Fibroblast of pulmonary artery (primary cell): ENCODE measurements at regions not wholly inside any gene's neighbourhood (a gene's known extent, or its start where the extent isn't known, plus 50 kb on each side); places are given as distances from the start of the nearest gene placed in this dataset.

Source experiments
- DNase-seq: peaks from one replicate; pipeline ENCODE4 v3.0.0-alpha.2; 2010; ENCODE audit warnings: low read depth
- H3K4me3 ChIP-seq: replicated peaks from 2 replicates; pipeline ENCODE4 v1.5.1; 2011; ENCODE audit warnings: low read depth, mild to moderate bottlenecking, control low read depth, low read length, moderate library complexity
- CTCF ChIP-seq: IDR thresholded peaks from 2 replicates; pipeline ENCODE4 v1.5.1; 2011; ENCODE audit warnings: mild to moderate bottlenecking, control low read depth, low read length, inconsistent platforms; ENCODE audit errors: missing control alignments

DNA sequence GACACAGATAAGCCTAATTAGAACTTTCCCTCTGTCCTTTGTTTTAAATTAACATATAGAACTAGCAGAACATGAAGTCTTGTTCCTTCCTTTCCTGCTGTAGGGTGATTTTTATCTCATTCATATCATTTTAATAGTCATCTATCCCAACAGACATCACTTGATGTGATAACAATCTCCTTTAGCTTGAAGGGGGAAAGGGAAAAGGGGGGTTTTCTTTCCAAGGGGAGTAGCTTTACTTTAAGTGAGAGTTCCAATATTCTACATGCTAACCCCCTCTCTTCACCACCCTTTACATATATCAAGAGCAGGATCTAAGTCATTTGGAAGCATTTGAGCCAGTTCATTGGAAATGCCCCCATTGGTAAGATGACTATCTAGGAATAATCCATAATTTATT, 241.9 kb downstream of the HHIPL2 start:
- no peak for TF ChIP-seq CTCF
- no peak overlapping the region for H3K4me3 ChIP-seq
- DNase-seq = no peak

- no peak overlapping the region for H3K4me3 ChIP-seq
- no peak for DNase-seq
- no peak for TF ChIP-seq CTCF
Observed at GRCh38 chr1:222301652-222302051, 246.3 kb downstream of the HHIPL2 start.

DNA sequence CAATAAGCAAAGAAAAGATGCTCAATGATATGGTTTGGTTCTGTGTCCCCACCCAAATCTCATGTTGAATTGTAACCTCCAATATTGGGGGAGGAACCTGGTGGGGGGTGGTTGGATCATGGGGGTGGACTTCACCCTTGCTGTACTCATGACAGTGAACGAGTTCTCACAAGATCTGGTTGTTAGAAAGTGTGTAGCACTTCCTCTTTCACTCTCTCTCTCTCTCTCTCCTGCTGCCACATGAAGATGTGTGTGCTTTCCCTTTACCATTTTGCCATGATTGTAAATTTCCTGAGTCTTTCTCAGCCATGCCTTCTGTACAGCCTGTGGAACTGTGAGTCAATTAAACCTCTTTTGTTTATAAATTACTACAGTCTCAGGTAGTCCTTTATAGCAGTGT, 248.4 kb downstream of the HHIPL2 start:
- TF ChIP-seq CTCF = no peak
- H3K4me3 ChIP-seq = no peak overlapping the region
- no peak for DNase-seq

DNA sequence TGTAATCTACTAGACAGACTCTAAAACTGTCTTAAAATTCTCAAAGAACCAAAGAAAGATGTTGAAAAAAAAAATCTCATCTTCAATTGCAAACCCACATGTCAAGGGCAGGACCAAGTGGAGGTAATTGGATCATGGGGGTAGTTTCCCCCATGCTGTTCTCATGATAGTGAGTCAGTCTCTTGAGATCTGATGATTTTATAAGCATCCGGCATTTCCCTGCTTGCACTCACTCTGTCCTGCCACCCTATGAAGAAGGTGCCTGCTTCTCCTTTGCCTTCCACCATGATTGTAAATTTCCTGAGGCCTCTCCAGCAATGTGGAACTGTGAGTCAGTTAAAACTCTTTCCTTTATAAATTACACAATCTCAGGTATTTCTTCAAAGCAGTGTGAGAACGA, 257.0 kb downstream of the HHIPL2 start:
- TF ChIP-seq CTCF = no peak
- no peak overlapping the region for H3K4me3 ChIP-seq
- DNase-seq = no peak

- no peak for DNase-seq
- no peak for TF ChIP-seq CTCF
- no peak overlapping the region for H3K4me3 ChIP-seq
Observed at GRCh38 chr1:222288053-222288452, 259.9 kb downstream of the HHIPL2 start.

GRCh38 chr1:222286011-222286410, 261.9 kb downstream of the HHIPL2 start:
- H3K4me3 ChIP-seq = no peak overlapping the region
- no peak for DNase-seq
- no peak for TF ChIP-seq CTCF

GRCh38 chr1:222285526-222285925, 262.4 kb downstream of the HHIPL2 start:
- no peak overlapping the region for H3K4me3 ChIP-seq
- no peak for DNase-seq
- no peak for TF ChIP-seq CTCF
